Breast epithelium (tissue), 4 donors: ENCODE measurements at regions not wholly inside any gene's neighbourhood (a gene's known extent, or its start where the extent isn't known, plus 50 kb on each side); places are given as distances from the start of the nearest gene placed in this dataset.

ENCODE experiments used
- DNase-seq, 2 donors: peaks; one replicate each; pipeline ENCODE4 v3.0.0-alpha.2; 2019; ENCODE audit warnings: low spot score in 2 of 2
- H3K27ac ChIP-seq, 2 donors: fragments of 200-600 bp; sonication (generic) in 1 of 2; one replicate each; pipeline ENCODE4 v1.5.1; 2016 to 2019; ENCODE audit warnings: mild to moderate bottlenecking in 1 of 2
- H3K27me3 ChIP-seq, 2 donors: fragments of 200-600 bp; sonication (generic) in 1 of 2; one replicate each; pipeline versions ENCODE4 v1.5.1 to v1.6.0; 2017 to 2019; ENCODE audit warnings: control low read depth in 1 of 2, mild to moderate bottlenecking in 1 of 2
- H3K36me3 ChIP-seq: fragments of 200-600 bp; one replicate; pipeline ENCODE4 v1.5.1; 2019
- H3K4me1 ChIP-seq, 2 donors: fragments of 200-600 bp; sonication (generic); one replicate each; pipeline ENCODE4 v1.5.1; 2016 to 2019; ENCODE audit warnings: control low read depth in 1 of 2
- H3K4me3 ChIP-seq, 3 donors: fragments of 200-600 bp; sonication (generic); 1 replicate in 2 of 3; 2 replicates in 1 of 3; pipeline ENCODE4 v1.5.1; 2016 to 2019; ENCODE audit warnings: mild to moderate bottlenecking in 3 of 3, moderate library complexity in 2 of 3
- H3K9me3 ChIP-seq, 2 donors: fragments of 200-600 bp; sonication (generic) in 1 of 2; one replicate each; pipeline ENCODE4 v1.5.1; 2016 to 2019; ENCODE audit warnings: control low read depth in 1 of 2
- CTCF ChIP-seq, 3 donors: fragments of 450-650 bp; IDR thresholded peaks; one replicate each; pipeline ENCODE4 v1.5.1; 2016 to 2017; ENCODE audit warnings: antibody characterized with exemption in 3 of 3, mild to moderate bottlenecking in 3 of 3, moderate library complexity in 3 of 3
- POLR2A ChIP-seq: fragments of 450-650 bp; IDR thresholded peaks from one replicate; pipeline ENCODE4 v1.6.1; 2016; ENCODE audit warnings: antibody characterized with exemption, mild to moderate bottlenecking, moderate library complexity
- POLR2AphosphoS5 ChIP-seq, 3 donors: sonication (generic); formaldehyde crosslinking; IDR thresholded peaks; one replicate each; pipeline ENCODE4 v1.6.1; 2017; ENCODE audit warnings: antibody characterized with exemption in 3 of 3
- intact Hi-C: fragments of 100-400 bp; cut with DNase I; formaldehyde crosslinking; loops from one replicate; pipeline ENCODE4 v1.15.1; 2023; ENCODE audit warnings: low total_unique reads

- intact Hi-C loops: no loop called here
- Histone ChIP-seq H3K27ac (no peak overlapping the region), H3K4me3 (no peak overlapping the region), H3K27me3 (no peaks in the 10 kb centered on the region), H3K4me1 (no peaks in the 10 kb centered on the region), H3K9me3 (no peaks in the 10 kb centered on the region), H3K36me3 (no peaks in the 10 kb centered on the region)
- DNase-seq: no peak
- TF ChIP-seq CTCF (IDR thresholded peaks at IDR 0.05): no peak
- TF ChIP-seq POLR2A: no peak
- TF ChIP-seq POLR2AphosphoS5 (IDR thresholded peaks at IDR 0.05): no peak
Observed at GRCh38 chr10:71029907-71030306, 141.5 kb upstream of the PCBD1 start.

GRCh38 chr10:71031026-71031425 lies 142.7 kb upstream of the PCBD1 start:
- H3K27me3 ChIP-seq: no peaks in the 10 kb centered on the region
- H3K9me3 ChIP-seq: no peaks in the 10 kb centered on the region
- intact Hi-C loops: no loop called here
- H3K27ac ChIP-seq: no peak overlapping the region
- DNase-seq: no peak
- no peaks in the 10 kb centered on the region for H3K36me3 ChIP-seq
- H3K4me3 ChIP-seq: no peak overlapping the region
- no peak for TF ChIP-seq POLR2A
- TF ChIP-seq POLR2AphosphoS5 (IDR thresholded peaks at IDR 0.05): no peak
- TF ChIP-seq CTCF (IDR thresholded peaks at IDR 0.05): no peak
- no peaks in the 10 kb centered on the region for H3K4me1 ChIP-seq

GRCh38 chr10:71031603-71032002 lies 143.2 kb upstream of the PCBD1 start:
- no peak overlapping the region for H3K4me3 ChIP-seq
- DNase-seq: no peak
- intact Hi-C loops: no loop called here
- no peaks in the 10 kb centered on the region for H3K9me3 ChIP-seq
- TF ChIP-seq POLR2AphosphoS5 (IDR thresholded peaks at IDR 0.05) (no peak), POLR2A (no peak), CTCF (IDR thresholded peaks at IDR 0.05) (no peak)
- no peaks in the 10 kb centered on the region for H3K36me3 ChIP-seq
- no peak overlapping the region for H3K27ac ChIP-seq
- H3K27me3 ChIP-seq: no peaks in the 10 kb centered on the region
- no peaks in the 10 kb centered on the region for H3K4me1 ChIP-seq

- H3K4me1 ChIP-seq: no peaks in the 10 kb centered on the region
- no peaks in the 10 kb centered on the region for H3K27me3 ChIP-seq
- TF ChIP-seq POLR2AphosphoS5 (IDR thresholded peaks at IDR 0.05) (no peak), POLR2A (no peak), CTCF (IDR thresholded peaks at IDR 0.05) (no peak)
- no peaks in the 10 kb centered on the region for H3K9me3 ChIP-seq
- no peak overlapping the region for H3K4me3 ChIP-seq
- intact Hi-C loops: no loop called here
- no peak for DNase-seq
- no peak overlapping the region for H3K27ac ChIP-seq
- H3K36me3 ChIP-seq: no peaks in the 10 kb centered on the region
Observed at GRCh38 chr10:71032887-71033286, 144.5 kb upstream of the PCBD1 start.

- Histone ChIP-seq H3K4me1 (no peaks in the 10 kb centered on the region), H3K27ac (no peak overlapping the region), H3K27me3 (no peaks in the 10 kb centered on the region), H3K4me3 (no peak overlapping the region), H3K36me3 (no peaks in the 10 kb centered on the region), H3K9me3 (no peaks in the 10 kb centered on the region)
- no peak for DNase-seq
- intact Hi-C loops: no loop called here
- TF ChIP-seq POLR2AphosphoS5 (IDR thresholded peaks at IDR 0.05) (no peak), CTCF (IDR thresholded peaks at IDR 0.05) (no peak), POLR2A (no peak)
Observed at GRCh38 chr10:71033396-71033980, 145.1 kb upstream of the PCBD1 start.
